Prostate gland (tissue), 2 donors: ENCODE measurements at regions not wholly inside any gene's neighbourhood (a gene's known extent, or its start where the extent isn't known, plus 50 kb on each side); places are given as distances from the start of the nearest gene placed in this dataset.

Experiments
- CTCF ChIP-seq, 4 experiments: fragments of 200-600 bp in 2 of 4; fragments of 450-650 bp in 2 of 4; sonication (generic) in 2 of 4; IDR thresholded peaks; 1 replicate in 3 of 4; 2 replicates in 1 of 4; pipeline ENCODE4 v1.5.1; 2016 to 2019; ENCODE audit warnings: antibody characterized with exemption in 4 of 4, mild to moderate bottlenecking in 2 of 4, moderate library complexity in 2 of 4
- POLR2A ChIP-seq: fragments of 450-650 bp; IDR thresholded peaks from one replicate; pipeline ENCODE4 v1.6.1; 2016; ENCODE audit warnings: antibody characterized with exemption, mild to moderate bottlenecking

- no peak for TF ChIP-seq CTCF (IDR thresholded peaks at IDR 0.05)
- TF ChIP-seq POLR2A, result no peak
Observed at GRCh38 chrX:455199-455598, 68.5 kb upstream of the PPP2R3B start.
